Amygdala (tissue), 56 donors: ENCODE measurements at regions not wholly inside any gene's neighbourhood (a gene's known extent, or its start where the extent isn't known, plus 50 kb on each side); places are given as distances from the start of the nearest gene placed in this dataset.
"Not testable (repeated sequence)": the region's sequence is repeated elsewhere in the genome, so short reads cannot be mapped to it uniquely, and the experiment has no call there.

Experiments used
- DNase-seq, 56 donors: peaks; one replicate each; lab custom pipeline; 2025; lab: John Stamatoyannopoulos, UW

DNA sequence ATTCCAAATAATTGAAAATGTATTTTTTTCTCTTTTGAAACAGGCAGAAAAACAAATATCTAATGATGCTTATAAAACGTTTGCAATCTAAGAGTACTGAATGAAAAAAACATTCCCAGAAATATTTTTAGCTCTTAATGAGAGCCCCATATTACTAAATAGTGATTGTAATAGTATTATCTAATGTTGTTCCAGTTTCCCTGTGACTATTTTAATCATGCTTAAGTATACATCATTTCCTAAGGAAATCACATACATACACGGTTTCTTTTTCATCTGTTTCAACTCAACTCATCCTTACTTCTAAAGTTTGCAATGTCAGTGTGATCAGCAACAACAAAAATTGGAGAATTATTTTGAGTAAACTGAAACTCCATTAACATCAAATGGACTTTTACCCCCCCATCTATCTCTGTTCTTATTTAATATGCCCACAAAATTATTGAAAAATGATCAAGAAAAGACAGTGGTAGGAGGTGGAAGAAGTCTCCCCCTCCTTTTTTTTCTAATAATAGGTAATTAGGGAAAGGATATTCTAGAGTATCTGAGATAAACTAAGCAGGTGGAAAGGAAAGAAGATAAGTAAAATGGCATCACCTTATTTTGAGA lies 530.1 kb upstream of the ATP2B1 start:
- DNase-seq: no peak

DNA sequence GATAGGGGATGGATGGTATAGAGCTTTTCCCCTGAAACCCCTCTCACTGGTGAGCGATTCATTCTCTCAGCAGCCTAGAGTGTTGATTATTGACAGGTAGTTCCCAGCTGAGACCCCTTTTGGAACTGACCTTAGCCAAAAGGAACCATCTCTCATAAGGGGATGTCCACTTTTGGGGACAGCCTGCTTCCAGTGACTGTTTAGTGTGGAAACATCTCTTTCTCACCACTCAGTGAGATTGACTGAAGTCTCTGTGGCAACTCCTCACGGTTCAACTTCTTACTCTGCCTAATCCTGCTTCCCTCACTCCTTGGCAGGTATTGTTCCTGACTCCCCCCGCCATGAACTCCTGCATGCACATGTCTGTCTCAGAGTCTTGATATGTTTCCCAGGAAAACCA lies 529.2 kb upstream of the ATP2B1 start:
- no peak for DNase-seq

DNA sequence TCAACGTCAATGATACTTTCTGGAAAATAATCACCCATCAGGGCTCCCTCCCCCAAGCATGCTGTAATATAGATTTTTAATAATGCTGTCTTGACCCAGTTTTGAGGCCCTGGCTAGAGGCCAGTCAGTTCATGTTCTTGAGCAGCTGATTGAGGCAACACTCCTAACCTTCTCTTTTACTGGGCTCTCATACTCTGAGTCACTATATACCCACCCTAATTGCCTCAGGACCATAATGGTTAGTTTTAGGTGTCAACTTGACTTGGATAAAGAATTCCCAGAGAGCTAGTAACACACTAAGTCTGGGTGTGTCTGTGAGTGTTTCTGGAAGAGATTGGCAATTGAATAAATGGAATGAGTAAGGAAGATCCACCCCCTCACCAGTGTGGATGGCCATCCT lies 527.0 kb upstream of the ATP2B1 start:
- DNase-seq: no peak

GRCh38 chr12:90234472-90234871 lies 525.8 kb upstream of the ATP2B1 start:
- DNase-seq: no peak

DNA sequence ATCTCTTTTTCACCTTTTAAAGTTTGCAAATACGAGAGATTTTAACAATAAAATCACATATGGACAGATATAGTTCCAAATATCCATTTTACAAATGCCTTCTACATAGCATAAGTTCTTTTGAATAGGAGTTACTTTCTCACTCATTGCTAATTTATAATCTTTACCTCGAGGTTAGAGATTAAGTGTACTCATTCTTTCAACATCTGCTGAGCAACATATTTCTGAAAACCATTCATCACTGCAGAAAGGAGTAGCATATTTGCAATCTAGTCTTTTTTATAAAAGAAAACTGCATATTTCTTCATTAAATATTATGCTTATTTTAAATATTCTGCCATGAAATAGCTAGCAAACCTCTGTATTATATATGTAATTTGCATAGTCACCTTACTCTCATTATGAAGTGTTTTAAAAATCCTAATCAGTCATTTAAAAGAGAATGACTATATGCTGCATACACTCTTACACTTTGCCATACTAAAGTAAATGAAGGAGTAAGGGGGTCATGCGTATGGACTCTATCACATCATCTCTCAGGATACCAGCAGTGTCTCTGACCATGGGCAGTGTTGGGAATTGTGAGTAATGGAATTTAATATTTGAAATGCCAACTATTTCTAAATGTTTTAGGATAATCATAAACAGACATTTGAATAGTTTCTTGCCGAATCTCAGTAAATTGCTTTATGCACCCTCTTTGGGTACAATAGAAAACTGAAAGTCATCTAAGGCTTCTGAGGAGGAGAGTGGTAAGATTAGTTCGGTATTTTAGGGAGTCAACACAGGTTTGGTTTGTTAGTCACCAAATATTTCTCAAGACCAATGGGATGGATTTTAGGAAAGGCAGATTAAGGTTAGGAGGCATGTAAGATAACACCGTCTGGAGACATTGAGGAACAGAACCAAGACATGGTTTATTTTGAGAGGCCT lies 524.8 kb upstream of the ATP2B1 start:
- no peak for DNase-seq

GRCh38 chr12:90229407-90230170 lies 521.0 kb upstream of the ATP2B1 start:
- DNase-seq: no peak

- DNase-seq: no peak
Measured at GRCh38 chr12:90226211-90226610, 517.6 kb upstream of the ATP2B1 start.

GRCh38 chr12:90216815-90217214 lies 508.2 kb upstream of the ATP2B1 start:
- DNase-seq: no peak

DNA sequence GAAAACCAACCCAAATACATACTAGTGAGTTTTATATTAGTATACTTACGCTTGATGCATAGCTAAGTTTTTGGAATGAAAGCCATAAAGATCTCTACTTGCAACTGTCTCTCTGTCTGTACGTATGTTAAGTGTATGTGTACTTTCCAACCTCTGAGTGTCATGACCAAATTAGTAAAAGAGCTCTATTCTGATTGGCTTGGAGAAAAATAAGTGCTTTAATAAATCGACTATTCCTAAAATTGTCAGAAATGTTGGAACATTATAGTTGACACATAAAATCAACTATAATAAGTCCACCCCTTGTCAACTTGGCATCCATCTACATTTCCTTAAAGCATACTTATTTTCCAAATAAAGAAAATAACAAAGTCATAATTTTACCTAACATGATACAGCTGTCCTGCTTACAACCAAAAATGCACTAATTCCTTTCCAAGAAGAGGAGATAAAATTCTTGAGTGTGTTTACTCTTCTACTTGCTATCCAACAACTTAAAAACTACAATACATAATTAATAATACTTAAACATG lies 507.4 kb upstream of the ATP2B1 start:
- no peak for DNase-seq

- no peak for DNase-seq
Measured at GRCh38 chr12:90211017-90211416, 502.4 kb upstream of the ATP2B1 start.

- no peak for DNase-seq
Measured at GRCh38 chr12:90209029-90209428, 500.4 kb upstream of the ATP2B1 start.

DNA sequence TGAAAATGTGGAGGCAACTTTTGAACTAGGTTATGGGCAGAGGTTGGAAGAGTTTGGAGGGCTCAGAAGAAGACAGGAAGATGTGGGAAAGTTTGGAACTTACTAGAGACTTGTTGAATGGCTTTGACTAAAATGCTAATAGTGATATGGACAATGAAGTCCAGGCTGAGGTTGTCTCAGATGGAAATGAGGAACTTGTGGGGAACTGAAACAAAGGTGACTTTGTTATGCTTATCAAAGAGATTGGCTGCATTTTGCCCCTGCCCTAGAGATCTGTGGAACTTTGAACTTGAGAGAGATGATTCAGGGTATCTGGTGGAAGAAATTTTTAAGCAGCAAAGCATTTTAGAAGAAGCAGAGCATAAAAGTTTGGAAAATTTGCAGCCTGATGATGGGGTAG lies 499.7 kb upstream of the ATP2B1 start:
- not testable (repeated sequence) for DNase-seq

- DNase-seq: no peak
Measured at GRCh38 chr12:90207799-90208198, 499.2 kb upstream of the ATP2B1 start.

DNA sequence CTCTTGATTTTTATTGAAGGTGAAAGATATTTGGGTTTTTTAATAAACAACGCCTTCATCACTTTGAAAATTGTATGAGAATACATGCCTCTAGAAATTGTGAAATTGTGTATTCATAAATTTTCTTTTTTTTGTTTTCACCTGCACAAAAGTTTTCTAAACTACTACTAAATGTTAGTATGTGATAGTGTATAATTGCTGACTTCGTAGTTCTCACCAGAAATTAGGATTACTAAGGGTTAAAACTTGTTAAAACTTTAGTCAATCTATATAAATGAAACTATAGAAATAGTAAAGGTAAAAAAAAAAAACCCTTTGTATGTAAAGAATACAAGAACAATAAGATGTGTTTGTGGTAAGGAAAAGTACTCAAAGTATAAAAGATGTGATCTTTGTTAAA lies 496.5 kb upstream of the ATP2B1 start:
- no peak for DNase-seq

DNA sequence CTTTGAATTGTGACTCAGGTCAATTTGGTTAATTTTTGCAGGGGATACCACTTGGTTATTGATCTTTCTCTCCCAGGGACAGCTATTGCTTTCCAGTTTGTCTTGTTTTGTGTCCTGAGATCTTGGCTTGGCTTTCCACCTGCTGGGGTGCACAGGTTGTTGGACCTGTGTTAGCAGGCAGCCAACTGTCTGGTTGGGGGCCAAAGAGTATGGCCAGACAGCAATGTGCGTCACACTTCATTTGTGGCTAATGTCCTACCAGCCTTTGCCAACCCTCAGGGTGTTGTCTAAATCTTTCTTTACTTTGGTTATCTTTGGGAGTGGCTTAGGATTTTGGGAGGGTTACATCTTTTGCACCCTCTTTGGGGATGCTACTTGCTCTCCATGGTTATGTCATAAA lies 494.9 kb upstream of the ATP2B1 start:
- DNase-seq: no peak

DNA sequence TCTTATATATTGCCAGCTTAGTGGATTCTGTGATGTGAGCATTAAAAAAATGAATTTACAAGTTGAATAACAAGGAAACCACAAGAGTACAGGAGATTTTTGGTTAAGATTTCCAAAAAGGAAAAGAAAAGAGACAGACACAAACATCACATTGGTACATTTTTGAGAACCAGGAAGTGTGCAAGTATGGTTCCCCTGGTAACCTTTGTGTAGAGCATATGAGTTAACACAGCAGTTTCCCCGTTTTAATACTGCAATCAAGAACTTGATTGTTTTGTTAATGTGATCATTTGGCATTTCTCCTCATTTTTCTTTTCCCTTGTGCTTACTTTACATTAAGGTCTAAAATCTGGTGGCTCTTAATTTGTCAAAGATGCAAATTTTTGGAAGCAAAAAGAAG lies 490.4 kb upstream of the ATP2B1 start:
- DNase-seq: no peak

GRCh38 chr12:90193500-90193899 lies 484.9 kb upstream of the ATP2B1 start:
- DNase-seq: no peak

GRCh38 chr12:90188857-90189256 lies 480.2 kb upstream of the ATP2B1 start:
- no peak for DNase-seq

DNA sequence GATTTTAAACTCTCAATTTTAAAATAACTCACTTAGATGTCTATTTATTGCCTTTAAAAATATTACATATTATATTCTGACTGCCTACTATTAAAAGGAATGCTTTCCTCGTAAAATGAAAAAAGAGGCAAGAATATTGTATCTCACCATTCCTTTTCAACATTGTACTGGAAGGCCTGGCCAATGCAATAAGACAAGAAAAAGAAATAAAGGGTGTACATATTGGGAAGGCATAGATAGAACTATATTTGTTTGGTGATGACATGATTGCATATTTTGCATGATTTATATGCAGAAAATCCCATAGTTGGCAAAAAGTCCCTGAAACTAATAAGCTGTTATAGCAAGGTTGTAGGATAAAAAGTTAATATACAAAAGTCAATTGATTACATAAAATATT lies 474.6 kb upstream of the ATP2B1 start:
- DNase-seq: no peak

- no peak for DNase-seq
Measured at GRCh38 chr12:90181216-90181615, 472.6 kb upstream of the ATP2B1 start.

- DNase-seq: no peak
Measured at GRCh38 chr12:90174956-90175355, 466.3 kb upstream of the ATP2B1 start.
